Dendritic cell treated with granulocyte-macrophage colony-stimulating factor and Interleukin-4, amounts not matched to agents 40 ng/mL and 50 ng/mL, for 4 days (primary cell): ENCODE measurements at regions not wholly inside any gene's neighbourhood (a gene's known extent, or its start where the extent isn't known, plus 50 kb on each side); places are given as distances from the start of the nearest gene placed in this dataset.
"Not testable (repeated sequence)": the region's sequence is repeated elsewhere in the genome, so short reads cannot be mapped to it uniquely, and the experiment has no call there.

ENCODE experiments used
- H3K27ac Mint-ChIP-seq: one replicate; pipeline ENCODE4 v1.8.0; 2022; ENCODE audit warnings: mild to moderate bottlenecking, mixed read lengths
- H3K27me3 Mint-ChIP-seq: one replicate; pipeline ENCODE4 v1.8.0; 2022; ENCODE audit warnings: mild to moderate bottlenecking, mixed read lengths
- H3K36me3 Mint-ChIP-seq: one replicate; pipeline ENCODE4 v1.8.0; 2022; ENCODE audit warnings: low read depth, mixed read lengths
- H3K4me1 Mint-ChIP-seq: one replicate; pipeline ENCODE4 v1.8.0; 2022; ENCODE audit warnings: low read depth, mixed read lengths
- H3K4me3 Mint-ChIP-seq: one replicate; pipeline ENCODE4 v1.8.0; 2022; ENCODE audit warnings: mild to moderate bottlenecking, moderate library complexity, mixed read lengths
- H3K9me3 Mint-ChIP-seq: one replicate; pipeline ENCODE4 v1.8.0; 2022; ENCODE audit warnings: mixed read lengths
- intact Hi-C: fragments of 100-400 bp; cut with micrococcal nuclease; formaldehyde crosslinking; loops from one replicate; pipeline ENCODE4 v1.15.0; 2022

GRCh38 chr15:93800805-93801204 is 430.6 kb upstream of the MCTP2 start:
- H3K27ac Mint-ChIP-seq, result no peak overlapping the region
- no peaks in the 10 kb centered on the region for H3K36me3 Mint-ChIP-seq
- no peaks in the 10 kb centered on the region for H3K27me3 Mint-ChIP-seq
- no peaks in the 10 kb centered on the region for H3K4me1 Mint-ChIP-seq
- intact Hi-C loops, result no loop called here
- no peak overlapping the region for H3K4me3 Mint-ChIP-seq
- no peaks in the 10 kb centered on the region for H3K9me3 Mint-ChIP-seq

DNA sequence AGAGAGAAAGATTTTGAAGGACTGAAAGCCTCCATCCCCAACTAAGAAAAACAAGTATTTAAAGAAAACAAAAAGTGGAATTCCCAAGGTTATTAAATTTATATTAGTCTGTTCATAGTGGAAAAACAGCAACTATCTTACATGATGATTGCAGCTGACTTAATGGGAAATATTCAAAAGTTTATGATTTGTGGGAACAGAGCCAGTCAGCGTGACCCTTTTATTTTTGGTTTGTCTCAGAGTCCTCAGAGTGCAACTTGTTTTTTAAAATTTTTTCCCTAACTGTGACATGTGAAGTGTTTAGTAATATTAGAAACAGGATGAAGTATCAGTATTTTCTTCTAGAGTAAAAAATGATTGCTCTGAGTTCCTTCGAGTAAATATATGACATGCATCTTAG is 441.9 kb upstream of the MCTP2 start:
- no peaks in the 10 kb centered on the region for H3K4me1 Mint-ChIP-seq
- H3K9me3 Mint-ChIP-seq, result peaks cover 24% of the 10 kb centered on the region
- H3K27me3 Mint-ChIP-seq, result peaks cover 3% of the 10 kb centered on the region
- no peak overlapping the region for H3K27ac Mint-ChIP-seq
- H3K36me3 Mint-ChIP-seq, result no peaks in the 10 kb centered on the region
- H3K4me3 Mint-ChIP-seq, result no peak overlapping the region
- intact Hi-C loops, result no loop called here

GRCh38 chr15:93780073-93780472 is 451.3 kb upstream of the MCTP2 start:
- no peaks in the 10 kb centered on the region for H3K4me1 Mint-ChIP-seq
- H3K27ac Mint-ChIP-seq, result no peak overlapping the region
- no peaks in the 10 kb centered on the region for H3K9me3 Mint-ChIP-seq
- intact Hi-C loops, result no loop called here
- no peaks in the 10 kb centered on the region for H3K36me3 Mint-ChIP-seq
- peaks cover 3% of the 10 kb centered on the region for H3K27me3 Mint-ChIP-seq
- H3K4me3 Mint-ChIP-seq, result no peak overlapping the region

- Mint-ChIP-seq H3K27me3 (peaks cover 3% of the 10 kb centered on the region), H3K27ac (no peak overlapping the region), H3K36me3 (no peaks in the 10 kb centered on the region), H3K4me3 (no peak overlapping the region), H3K9me3 (no peaks in the 10 kb centered on the region), H3K4me1 (no peaks in the 10 kb centered on the region)
- intact Hi-C loops, result no loop called here
These were observed 452.0 kb upstream of the MCTP2 start for GRCh38 chr15:93779341-93779740.

DNA sequence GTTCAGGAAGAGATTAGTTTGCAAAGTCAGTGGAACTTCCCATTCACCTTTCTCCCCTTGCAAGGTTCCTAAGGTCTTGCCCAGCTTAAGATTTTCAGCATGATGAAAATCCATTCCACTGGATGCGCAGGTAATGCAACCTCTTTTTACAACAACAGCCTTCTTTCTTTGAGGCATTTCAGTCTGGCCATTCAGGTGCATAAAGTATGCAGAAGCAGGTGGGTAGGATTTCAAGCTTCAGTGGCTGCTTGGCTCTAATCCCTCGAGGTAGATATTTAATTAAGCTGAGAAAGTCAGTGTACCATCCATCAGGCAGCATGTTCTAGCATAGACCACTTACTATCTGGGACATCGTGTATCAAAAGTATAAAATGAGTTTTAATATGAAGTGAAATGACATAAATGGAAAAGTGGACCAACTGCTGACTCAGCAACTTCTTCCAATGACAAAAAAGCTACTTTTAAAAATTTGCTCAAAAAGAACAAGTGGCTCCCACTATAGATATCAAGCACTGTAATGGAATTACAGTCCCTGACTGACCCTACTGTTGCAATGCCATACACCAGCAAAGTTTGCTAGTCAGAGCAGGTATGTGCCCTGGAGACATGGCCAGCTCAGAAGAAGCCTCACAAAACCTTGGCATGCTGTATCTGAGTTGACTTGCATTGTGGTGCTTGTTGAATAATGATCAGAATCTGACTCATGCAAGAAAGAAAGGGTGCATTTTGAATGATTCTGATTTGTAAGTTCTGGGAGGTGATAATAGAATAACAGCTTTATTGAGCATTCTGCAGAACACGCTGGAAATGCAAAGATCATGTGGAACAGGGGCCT is 459.9 kb upstream of the MCTP2 start:
- Mint-ChIP-seq H3K27ac (no peak overlapping the region), H3K4me1 (no peaks in the 10 kb centered on the region)
- intact Hi-C loops, result no loop called here

GRCh38 chr15:93770788-93771187 is 460.6 kb upstream of the MCTP2 start:
- peaks cover 1% of the 10 kb centered on the region for H3K27me3 Mint-ChIP-seq

More for the DNA sequence above, 459.9 kb upstream of the MCTP2 start:
- H3K36me3 Mint-ChIP-seq, result no peaks in the 10 kb centered on the region
- no peaks in the 10 kb centered on the region for H3K9me3 Mint-ChIP-seq
- H3K27me3 Mint-ChIP-seq, result peaks cover 1% of the 10 kb centered on the region
- no peak overlapping the region for H3K4me3 Mint-ChIP-seq

GRCh38 chr15:93762036-93762435 is 469.3 kb upstream of the MCTP2 start:
- no peaks in the 10 kb centered on the region for H3K4me1 Mint-ChIP-seq
- H3K36me3 Mint-ChIP-seq, result no peaks in the 10 kb centered on the region
- intact Hi-C loops, result no loop called here
- H3K27ac Mint-ChIP-seq, result no peak overlapping the region
- no peaks in the 10 kb centered on the region for H3K27me3 Mint-ChIP-seq
- no peaks in the 10 kb centered on the region for H3K9me3 Mint-ChIP-seq
- no peak overlapping the region for H3K4me3 Mint-ChIP-seq

More at GRCh38 chr15:93770788-93771187, 460.6 kb upstream of the MCTP2 start:
- Mint-ChIP-seq H3K27ac (no peak overlapping the region), H3K4me1 (no peaks in the 10 kb centered on the region), H3K36me3 (no peaks in the 10 kb centered on the region), H3K4me3 (no peak overlapping the region), H3K9me3 (no peaks in the 10 kb centered on the region)
- intact Hi-C loops, result no loop called here

DNA sequence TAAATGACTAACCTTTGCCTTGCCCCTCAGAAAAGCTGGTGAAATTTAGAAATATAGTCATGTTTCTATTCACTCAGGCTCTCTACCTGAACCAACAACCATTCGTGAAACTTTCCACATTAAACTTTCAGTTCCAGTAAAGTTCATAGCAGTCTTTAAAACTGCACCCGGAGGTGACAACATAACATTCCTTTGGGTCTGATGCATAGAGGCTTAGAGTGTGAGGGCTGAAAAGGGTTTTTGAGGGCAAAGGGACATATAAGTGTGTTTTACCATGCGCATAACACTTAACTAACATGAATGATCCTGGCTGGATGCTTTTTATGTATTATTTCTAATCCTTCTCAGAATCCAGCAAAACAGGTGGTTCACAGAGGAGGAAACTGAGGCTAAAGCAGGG is 471.7 kb upstream of the MCTP2 start:
- Mint-ChIP-seq H3K4me3 (no peak overlapping the region), H3K27me3 (no peaks in the 10 kb centered on the region), H3K27ac (no peak overlapping the region), H3K4me1 (no peaks in the 10 kb centered on the region), H3K9me3 (peaks cover 11% of the 10 kb centered on the region), H3K36me3 (no peaks in the 10 kb centered on the region)
- intact Hi-C loops, result no loop called here

DNA sequence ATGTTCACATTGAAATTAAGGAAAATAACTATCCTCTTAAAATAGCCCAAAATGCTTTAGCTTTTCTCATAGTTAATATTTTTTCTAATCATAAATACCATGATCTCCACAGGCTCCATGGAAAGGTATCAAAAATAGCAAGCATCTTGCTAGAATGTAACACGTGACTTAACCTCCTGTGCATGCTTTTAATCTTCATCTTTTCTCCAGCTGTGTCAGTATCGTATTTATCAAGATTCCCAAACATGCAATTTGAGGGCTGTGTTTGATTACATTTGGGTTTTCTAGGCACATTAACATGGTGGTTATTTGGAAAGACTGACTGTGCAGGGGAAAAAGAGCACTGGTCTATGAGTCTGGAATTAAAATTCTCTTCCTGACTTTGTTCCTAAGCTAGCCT is 472.5 kb upstream of the MCTP2 start:
- Mint-ChIP-seq H3K27me3 (no peaks in the 10 kb centered on the region), H3K27ac (no peak overlapping the region), H3K9me3 (peaks cover 11% of the 10 kb centered on the region), H3K4me3 (no peak overlapping the region), H3K36me3 (no peaks in the 10 kb centered on the region), H3K4me1 (no peaks in the 10 kb centered on the region)
- intact Hi-C loops, result no loop called here

- no peaks in the 10 kb centered on the region for H3K27me3 Mint-ChIP-seq
- no peak overlapping the region for H3K4me3 Mint-ChIP-seq
- H3K27ac Mint-ChIP-seq, result no peak overlapping the region
These were observed 482.7 kb upstream of the MCTP2 start for GRCh38 chr15:93748710-93749109.

GRCh38 chr15:93734976-93735375 is 496.4 kb upstream of the MCTP2 start:
- H3K36me3 Mint-ChIP-seq, H3K27ac Mint-ChIP-seq, intact Hi-C loops, H3K4me1 Mint-ChIP-seq, H3K4me3 Mint-ChIP-seq, H3K27me3 Mint-ChIP-seq: not testable (repeated sequence)
- peaks cover 19% of the 10 kb centered on the region for H3K9me3 Mint-ChIP-seq

More at GRCh38 chr15:93748710-93749109, 482.7 kb upstream of the MCTP2 start:
- no peaks in the 10 kb centered on the region for H3K36me3 Mint-ChIP-seq
- peaks cover 41% of the 10 kb centered on the region for H3K9me3 Mint-ChIP-seq
- intact Hi-C loops, result no loop called here
- H3K4me1 Mint-ChIP-seq, result no peaks in the 10 kb centered on the region

GRCh38 chr15:93730724-93731123 is 500.6 kb upstream of the MCTP2 start:
- H3K27me3 Mint-ChIP-seq, result no peaks in the 10 kb centered on the region
- H3K27ac Mint-ChIP-seq, result no peak overlapping the region
- no peaks in the 10 kb centered on the region for H3K4me1 Mint-ChIP-seq
- H3K9me3 Mint-ChIP-seq, result peaks cover 22% of the 10 kb centered on the region
- intact Hi-C loops, result no loop called here
- H3K4me3 Mint-ChIP-seq, result no peak overlapping the region
- H3K36me3 Mint-ChIP-seq, result no peaks in the 10 kb centered on the region

- Mint-ChIP-seq H3K27ac (no peak overlapping the region), H3K4me3 (no peak overlapping the region), H3K27me3 (peaks cover 1% of the 10 kb centered on the region), H3K4me1 (no peaks in the 10 kb centered on the region), H3K9me3 (no peaks in the 10 kb centered on the region), H3K36me3 (no peaks in the 10 kb centered on the region)
- intact Hi-C loops, result no loop called here
These were observed 509.2 kb upstream of the MCTP2 start for GRCh38 chr15:93722165-93722564.

GRCh38 chr15:93720607-93721006 is 510.8 kb upstream of the MCTP2 start:
- no peaks in the 10 kb centered on the region for H3K9me3 Mint-ChIP-seq
- peaks cover 1% of the 10 kb centered on the region for H3K27me3 Mint-ChIP-seq
- intact Hi-C loops, result no loop called here
- no peak overlapping the region for H3K4me3 Mint-ChIP-seq
- no peaks in the 10 kb centered on the region for H3K4me1 Mint-ChIP-seq
- H3K36me3 Mint-ChIP-seq, result no peaks in the 10 kb centered on the region
- no peak overlapping the region for H3K27ac Mint-ChIP-seq

GRCh38 chr15:93719921-93720351 is 511.4 kb upstream of the MCTP2 start:
- no peaks in the 10 kb centered on the region for H3K4me1 Mint-ChIP-seq
- H3K9me3 Mint-ChIP-seq, result no peaks in the 10 kb centered on the region
- no peaks in the 10 kb centered on the region for H3K36me3 Mint-ChIP-seq
- intact Hi-C loops, result no loop called here
- peaks cover under 1% of the 10 kb centered on the region for H3K27me3 Mint-ChIP-seq
- H3K4me3 Mint-ChIP-seq, result no peak overlapping the region
- H3K27ac Mint-ChIP-seq, result no peak overlapping the region
